ENCODE measurements at regions not wholly inside any gene's neighbourhood (a gene's known extent, or its start where the extent isn't known, plus 50 kb on each side); places are given as distances from the start of the nearest gene placed in this dataset.

DNA sequence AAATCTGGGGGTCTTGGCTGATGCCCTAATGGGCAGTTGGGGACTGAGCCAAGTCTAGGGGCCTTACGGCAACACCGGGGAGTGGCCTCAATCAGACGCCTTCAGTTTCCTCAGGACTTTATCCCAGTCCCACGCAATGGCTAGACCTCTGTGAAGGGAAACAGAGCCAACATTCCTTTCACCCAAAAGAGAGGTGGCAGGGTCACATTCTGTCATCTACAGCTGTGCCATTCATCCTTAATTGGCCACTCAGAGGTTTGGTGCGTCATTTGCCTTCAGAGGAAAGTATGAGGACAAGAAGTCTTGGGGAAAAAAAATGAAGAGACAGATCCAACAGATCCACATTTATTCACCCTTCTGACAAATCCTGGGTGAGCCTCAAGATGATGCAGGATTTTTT is 166.9 kb upstream of the AVPR1A start:
- no peak for DNase-seq

DNA sequence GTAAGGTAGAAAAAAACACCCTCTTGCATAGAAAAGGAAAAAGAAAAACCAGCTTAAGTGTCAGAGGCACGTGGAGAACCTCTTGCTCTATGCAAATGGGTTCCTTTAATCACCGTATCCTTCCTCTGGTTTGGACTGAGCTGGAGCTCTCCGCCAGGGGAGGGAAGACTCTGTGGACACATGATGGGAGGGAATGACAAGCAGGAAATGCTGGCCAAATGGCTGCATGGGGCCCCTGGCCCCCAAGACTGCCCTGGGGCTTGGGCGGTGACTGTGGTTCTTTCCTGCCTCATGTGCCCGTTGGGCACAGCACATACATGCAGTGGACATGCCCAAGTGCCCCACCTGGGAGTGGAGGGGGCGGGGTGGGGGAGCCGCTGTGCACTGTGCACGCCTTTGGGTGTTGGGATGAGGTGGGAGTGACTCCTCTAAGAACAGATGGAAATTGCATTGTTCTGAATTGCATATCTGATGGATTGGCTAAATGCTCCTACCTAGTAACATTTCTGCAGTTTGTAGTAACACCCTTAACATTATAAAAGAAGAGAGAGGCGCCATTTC is 166.4 kb upstream of the AVPR1A start:
- DNase-seq: no peak

DNA sequence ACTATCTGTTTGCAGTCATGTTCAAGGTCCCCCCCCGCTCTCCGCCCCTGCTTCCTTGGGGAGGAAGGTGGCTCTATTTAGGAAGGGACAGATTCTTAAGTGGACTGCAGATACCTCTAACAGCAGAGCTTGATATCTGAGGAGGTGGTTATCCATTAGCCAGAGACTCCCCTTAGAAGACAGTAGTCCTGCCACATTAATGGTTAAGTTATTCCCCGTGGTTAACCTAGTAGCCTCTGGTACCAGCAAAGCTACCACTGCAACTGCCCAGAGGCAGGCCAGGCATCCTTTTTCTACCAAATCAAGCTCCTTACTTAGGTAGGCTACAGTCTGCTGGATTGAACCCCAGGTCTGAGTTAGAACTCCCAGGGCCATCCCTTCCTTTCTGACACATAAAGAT is 162.1 kb upstream of the AVPR1A start:
- DNase-seq: no peak

DNA sequence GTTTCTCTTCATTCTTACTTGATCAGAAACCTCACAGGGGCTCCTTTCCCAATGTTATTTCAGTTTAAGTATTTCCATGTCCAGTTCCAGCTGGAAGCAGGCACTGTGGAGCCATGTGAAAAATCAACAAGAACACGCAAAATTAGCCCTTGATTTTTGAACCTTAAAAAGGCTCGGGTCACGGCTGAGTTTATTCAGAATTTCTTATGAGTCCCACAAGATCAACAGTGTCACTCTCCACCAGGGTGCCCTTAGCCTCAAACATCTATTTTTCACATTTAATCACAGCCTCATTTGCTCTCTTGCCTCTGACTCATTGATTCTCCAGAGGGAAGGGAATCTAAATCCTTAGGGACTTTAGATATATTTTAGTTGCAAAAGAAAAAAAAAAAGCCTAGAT is 157.7 kb upstream of the AVPR1A start:
- no peak for DNase-seq

DNA sequence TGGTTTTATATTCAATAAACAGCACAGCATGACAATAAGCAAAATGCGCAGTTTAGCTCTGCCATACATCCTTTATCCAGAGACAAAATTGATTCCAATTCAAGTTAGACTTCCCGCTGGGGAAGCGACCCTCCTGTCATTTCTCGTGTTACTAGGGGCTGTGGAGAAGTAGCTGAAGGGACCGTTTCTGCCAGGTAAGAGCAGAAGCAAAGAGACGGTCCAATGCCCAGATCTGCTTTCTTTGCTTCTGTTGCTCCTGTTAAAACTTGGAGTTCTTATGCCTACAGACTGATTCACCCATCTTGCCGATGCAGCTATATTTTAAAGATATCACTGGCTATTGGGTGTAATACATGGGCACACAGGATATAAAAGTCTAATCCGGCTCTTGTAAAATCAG is 156.8 kb upstream of the AVPR1A start:
- DNase-seq: no peak

DNA sequence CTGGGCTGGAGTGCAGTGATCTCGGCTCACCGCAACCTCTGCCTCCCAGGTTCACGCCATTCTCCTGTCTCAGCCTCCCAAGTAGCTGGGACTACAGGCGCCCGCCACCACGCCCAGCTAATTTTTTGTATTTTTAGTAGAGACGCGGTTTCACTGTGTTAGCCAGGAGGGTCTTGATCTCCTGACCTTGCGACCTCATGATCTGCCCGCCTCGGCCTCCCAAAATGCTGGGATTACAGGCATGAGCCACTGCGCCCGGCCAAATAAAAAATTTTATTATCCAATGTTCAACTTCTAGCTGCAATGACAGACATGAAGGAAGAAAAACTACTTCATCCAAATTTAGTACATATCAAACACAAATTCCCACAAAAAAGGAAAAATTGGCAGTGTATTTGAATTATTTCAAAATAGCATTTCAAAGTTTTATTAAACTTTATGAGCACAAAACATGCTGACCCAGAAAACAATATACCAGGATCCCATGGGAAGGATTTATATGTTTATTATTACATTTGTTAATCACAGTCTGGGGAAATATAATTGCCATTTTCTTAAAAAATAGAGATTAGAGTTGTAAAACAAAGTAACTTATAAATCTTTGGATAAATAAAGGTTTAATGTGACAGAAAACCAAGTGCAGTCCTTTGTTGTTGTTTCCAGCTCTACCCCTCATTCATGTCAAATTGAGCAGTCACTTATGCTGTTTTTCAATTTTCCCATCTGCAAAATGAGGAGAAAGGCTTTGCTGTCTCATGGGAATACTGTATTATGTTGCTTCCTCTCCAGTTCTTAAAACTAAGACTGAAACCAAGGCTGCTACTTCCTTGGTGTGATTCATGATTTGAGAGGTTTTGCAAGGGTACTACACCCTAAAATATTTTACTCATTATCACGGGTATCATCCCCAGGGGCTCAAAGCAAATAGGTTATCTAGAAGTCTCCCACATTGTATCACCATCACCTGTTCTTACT is 155.2 kb upstream of the AVPR1A start:
- no peak for DNase-seq

DNA sequence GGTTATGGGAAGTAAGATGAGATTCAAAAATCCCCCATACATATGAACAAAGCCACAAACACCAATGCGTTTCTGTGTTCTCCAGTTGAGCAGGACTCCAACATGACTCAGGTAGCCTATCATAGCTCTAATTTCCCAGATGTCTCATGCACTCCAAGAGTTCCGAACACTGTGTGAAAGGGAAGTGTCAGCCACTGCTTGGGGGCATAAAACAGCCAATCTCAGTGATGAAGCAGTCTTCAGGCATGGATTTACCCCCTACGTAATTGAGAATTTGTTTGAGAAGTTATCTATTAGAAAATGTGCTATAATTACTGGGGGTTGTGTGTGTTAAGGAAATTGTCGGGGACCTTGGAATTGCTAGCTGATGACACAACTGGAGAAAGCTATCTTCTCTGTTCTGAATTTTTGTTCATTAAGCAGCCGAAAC is 153.9 kb upstream of the AVPR1A start:
- DNase-seq: no peak

DNA sequence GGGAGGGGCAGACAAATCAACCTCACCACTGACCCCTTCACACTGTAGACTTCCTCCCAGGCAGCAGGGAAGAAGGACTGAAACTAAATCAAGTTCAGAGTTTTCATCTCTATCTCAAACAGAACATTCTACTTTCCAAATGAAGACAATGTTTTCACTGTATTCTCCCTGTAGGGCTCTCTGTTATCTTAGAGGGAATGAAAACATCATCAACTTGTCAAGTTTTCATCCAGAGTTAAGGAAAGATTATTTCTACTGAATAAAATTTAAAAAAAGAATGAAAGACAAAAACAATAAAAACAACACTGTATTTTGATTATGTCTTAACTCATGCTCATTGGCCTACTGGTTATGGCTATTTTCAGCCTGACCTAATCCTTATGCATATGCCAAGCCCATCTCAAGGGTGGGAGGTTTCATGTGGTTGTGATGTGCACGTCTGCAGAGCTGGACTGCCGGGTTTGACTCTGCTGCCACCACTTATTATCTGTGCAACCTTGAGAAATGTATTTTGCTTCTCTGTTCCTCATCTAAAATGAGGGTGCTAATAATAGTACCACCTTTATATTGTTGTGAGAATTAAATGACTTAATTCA is 152.0 kb upstream of the AVPR1A start:
- DNase-seq: no peak

DNA sequence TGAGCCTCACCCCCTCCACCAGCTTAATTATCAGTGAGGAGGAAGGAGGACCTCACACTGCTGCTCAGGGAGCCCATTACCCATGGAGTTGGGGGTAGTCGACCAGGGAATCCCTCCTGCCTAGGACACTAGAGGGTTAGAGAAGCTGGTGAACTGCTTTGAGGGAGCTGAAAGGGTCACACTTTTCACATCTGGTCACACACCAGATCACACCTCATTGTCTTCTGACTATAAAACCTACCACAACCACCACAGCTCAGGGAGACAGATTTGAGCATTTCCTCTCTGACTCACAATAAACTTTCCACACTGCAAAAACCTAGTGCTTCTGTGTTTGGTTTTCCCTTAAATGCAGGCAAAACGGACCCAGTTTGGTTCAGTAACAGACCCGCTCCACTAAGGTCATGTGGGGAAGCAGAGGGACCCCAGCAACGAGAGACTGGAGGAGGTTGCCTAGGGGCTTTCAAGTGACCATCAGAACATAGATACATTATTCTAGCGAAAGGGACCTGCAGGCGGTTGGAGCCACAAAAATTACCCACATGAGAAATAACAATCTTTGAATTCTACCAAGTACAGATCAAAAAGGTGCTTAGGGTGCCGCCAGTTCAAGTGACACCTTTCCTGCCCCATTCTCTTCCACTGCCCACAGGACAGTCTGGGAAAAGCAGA is 151.4 kb upstream of the AVPR1A start:
- DNase-seq: no peak

DNA sequence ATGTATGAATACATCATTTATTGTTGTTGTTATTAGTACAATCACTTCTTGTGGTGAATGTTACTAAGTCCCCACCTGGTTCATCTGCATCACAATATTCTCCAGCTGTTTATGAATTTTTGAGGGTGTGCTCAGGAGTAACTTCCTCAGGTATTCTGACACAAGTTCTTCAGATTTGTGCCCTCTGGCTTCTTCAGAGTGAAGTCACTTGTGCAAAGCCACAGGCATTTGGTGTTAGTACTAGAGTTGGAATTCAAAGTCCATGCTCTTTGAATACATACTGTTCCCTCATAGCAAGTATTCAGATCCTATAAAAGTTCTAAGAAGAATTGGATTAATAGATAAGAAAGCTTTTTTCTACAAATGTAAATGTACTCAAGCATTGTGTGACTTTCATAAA is 150.3 kb upstream of the AVPR1A start:
- DNase-seq: no peak

DNA sequence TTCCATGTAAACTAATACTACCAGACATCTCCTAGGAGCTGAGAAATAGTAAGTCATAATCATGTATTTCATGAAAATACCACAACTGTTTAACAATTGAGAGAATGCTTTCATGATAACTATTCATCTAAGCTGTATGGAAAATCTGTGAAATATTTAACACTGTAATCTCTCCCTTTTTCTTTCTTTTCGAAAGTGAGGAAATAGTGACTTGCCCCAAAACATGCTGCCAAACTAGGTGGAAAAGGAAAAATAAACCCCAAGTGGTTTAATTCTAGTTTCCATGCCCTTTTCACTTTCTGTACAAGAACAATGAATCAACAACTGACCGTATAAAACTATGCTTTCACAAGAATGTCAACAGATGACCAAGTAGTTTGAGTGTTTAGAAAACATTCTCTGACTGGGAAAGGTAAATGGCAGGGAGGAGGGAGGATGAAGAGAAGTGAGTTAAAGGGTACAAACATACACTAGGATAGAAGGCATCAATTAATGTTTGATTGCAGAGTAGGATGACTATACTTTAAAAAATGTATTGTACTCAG is 147.5 kb upstream of the AVPR1A start:
- no peak for DNase-seq

DNA sequence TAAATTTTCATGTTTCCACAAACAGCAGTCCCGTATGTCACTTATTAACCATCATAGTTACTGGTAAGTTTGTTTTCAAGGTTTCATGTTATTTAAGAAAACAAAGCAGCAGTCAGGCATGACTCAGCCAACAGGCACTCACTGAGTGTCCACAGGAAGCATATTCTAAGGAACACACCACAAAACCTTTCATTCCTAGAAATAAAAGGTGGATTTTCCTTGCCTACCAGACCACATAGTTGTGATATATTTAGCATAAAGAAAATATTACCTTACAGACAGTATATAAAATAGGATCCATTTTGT is 143.3 kb upstream of the AVPR1A start:
- peak; percentile 73 for DNase-seq

DNA sequence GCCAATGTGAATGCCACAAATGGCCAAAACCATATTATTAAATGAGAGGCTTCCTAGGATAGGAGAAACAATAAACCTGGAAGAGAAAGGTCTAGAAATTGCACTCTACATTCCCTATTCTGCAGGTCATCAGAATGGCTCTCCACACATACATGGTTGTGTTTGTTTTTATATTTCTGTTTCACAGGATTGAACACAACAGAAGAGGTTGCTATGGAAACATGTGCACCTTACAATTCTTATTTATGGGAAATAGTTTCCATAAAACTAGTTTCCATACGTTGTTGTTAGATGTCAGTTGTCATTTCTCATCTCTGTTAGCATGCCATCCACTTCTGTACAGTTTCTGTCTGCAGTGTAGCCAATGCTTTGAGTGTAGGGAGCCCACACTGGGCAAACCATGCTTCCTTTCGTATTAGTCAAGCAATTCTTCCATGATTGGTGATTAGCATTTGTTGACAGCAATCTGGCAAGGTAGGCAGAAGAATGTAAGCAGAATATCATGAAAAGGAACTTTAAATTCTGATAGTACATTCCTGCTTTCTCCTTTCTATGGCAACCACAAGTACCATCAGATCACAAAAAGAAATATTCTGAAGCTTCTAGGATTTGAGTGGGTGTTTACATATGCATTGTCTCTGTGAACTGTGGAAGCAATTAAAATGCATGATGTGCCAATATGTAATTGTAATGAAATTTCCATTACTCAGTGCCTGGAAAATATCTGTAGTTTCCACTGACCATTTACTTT is 141.6 kb upstream of the AVPR1A start:
- peak; percentile 20 for DNase-seq

DNA sequence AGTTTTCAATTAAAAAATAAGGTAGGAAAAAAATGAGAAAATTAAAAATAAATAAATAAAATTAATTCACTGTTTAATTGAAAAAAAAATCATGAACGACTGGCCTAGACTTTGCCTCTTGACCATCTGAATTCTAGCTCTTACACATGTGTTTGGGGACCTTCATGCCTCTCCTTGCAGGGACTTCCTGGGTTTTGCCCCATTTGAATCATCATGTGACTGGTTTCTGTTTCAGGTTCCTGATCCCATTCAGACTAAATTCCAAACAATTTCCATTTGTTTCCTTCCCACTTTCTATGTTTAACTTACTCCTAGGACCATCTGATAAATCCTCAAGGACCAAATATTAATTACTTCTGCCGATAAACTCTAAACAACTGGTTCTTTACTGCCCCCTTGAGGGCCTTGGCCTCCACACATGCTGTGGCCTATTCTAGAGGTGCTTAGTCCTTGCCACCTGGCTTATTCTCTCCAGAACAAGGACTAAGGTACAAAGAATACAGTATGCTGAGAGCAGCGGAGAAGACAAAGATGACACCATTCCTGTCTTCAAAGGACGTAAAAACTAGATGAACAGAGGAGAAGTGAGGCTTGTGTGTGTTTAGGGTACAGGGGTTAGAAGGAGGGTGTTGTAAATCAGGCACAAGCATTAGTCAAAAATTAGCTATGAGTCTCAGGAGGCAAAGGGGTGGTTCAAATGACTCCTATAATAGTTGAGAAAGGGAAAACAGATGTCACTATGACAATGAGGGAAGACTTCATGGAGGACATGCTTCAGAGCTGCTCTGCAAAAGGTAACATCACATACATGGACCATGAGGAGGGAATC is 125.8 kb upstream of the AVPR1A start:
- no peak for DNase-seq

DNA sequence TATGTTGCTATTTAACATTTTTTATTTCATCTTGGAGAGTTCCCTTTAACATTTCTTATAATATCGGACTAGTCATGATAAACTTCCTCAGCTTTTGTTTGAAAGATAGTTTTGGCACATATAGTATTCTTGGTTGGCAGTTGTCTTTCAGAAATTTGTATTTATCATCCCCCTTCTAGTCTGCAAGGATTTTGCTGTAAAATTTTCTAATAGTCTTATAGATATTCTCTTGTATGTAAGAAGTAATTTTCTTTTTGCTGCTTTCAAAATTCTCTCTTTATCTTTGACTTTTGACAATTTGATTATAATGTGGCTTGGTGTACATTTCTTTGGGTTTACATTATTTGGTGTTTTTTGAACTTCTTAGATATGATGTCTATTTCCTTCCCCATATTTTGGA is 116.0 kb upstream of the AVPR1A start:
- DNase-seq: no peak

DNA sequence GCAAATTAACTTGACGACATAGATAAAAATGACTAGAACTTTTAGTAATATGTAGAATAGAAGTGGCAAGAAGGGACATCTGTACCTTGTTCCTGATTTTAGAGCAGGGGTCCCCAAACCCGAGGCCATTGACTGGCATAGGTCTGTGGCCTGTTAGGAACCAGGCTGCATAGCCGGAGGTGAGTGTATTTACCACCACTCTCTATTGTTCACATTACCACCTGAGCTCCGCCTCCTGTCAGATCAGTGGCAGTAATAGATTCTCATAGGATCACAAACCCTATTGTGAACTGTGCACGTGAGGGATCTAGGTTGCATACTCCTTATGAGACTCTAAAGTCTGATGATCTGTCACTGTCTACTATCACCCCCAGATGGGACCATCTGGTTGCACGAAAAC is 113.6 kb upstream of the AVPR1A start:
- no peak for DNase-seq

DNA sequence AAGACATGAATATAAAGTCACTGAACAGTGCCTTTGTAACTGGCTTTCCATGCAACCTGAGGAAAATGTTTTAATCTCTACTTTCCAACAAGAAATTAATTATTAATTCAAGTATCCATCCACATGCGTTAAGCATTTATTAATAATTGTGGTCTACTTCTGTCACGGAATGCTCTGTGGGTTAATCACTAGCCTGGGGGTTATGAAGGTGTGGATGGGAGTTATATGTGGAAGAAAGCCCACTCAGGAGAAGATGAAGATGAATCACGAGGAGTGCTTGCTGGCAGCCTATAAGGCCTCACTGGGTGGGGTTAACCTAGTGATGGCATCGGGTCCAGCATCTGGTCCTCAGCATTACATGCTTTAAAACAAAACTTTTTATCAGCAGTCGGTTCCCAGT is 99.5 kb upstream of the AVPR1A start:
- DNase-seq: no peak

DNA sequence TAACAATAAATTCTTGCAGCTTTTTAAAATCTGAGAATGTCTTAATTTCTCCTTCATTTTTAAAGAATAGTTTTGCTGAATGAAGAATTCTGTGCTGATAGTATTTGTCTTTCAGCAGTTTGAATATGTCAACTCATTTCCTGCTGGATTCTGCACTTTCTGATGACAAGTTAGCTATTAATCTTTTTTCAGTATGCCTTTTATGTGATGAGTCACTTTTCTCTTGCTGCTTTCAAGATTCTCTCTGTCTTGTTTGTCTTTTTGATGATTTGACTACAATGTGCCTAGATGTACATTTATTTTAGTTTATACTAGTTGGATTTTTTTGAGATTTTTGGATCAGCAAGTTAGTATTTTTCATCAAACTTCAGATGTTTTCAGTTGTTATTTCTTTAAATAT is 87.9 kb upstream of the AVPR1A start:
- no peak for DNase-seq

DNA sequence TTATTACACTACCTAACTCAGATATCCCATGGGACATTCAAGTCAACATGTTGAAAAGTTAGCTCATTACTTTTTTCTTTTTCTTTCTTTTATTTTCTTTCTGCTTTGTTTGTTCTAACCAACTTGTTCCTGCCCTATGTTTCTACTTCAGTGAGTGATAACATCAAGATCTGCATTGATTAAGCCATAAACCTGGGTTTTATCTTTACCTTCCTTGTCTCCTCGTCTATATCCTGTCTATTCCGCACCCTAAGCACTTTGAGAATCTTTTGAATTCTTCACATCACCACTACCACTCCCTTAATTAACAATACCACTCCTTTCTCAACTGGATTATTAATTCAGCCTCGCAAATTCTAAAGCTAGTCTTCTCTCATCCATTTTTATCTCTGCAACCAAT is 81.9 kb upstream of the AVPR1A start:
- no peak for DNase-seq

DNA sequence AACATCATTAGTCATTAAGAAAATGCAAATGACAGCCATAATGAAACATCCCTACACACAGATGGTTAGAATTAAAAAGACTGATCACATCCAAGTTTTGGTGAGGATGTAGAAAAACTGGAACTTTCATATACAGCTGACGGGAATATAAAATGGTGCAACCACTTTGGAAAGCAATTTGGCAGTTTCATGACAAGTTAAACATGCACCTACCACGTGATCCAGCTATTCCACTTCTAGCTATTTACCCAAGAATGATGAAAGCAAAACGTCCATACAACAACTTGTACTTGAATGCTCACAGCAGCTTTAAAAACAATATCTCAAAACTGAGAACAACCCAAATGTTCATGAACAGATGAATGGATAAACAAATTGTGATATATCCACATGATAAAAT is 77.9 kb upstream of the AVPR1A start:
- no peak for DNase-seq

DNA sequence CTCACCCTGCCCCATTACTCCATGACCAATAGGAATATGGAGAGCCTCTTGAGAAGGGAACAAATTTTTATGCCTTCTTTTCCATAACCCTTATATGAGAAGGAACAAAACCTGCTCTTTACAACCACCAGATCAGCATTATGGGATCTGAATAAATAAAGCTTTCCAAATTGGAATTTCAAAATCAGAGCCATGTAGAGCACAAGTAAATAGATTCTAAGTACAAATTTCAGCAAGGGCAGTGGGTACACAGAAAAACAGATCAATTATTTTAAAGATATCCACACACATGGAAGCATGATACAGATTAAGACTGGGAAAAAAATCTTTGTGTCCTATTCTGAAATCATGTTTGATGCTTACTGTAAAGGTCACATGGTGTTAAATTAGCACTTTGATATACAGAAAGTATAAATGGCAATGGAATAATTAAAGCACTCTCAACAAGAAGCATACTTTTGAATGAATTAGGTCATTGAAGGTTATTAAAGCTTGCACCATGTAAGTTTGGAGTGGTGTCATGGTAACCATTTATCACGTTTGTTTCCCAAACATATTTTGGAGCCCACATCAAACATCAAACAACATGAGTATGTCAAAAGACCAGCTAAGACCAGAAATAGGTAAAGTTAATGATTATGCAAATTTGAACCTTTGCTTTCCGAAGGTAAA is 75.9 kb upstream of the AVPR1A start:
- DNase-seq: no peak

All from NCI-H226 (cell line).